Coronary artery (tissue), 2 donors: ENCODE measurements at regions not wholly inside any gene's neighbourhood (a gene's known extent, or its start where the extent isn't known, plus 50 kb on each side); places are given as distances from the start of the nearest gene placed in this dataset.
"Not testable (repeated sequence)": the region's sequence is repeated elsewhere in the genome, so short reads cannot be mapped to it uniquely, and the experiment has no call there.

ENCODE experiments used
- DNase-seq: peaks from one replicate; pipeline ENCODE4 v3.0.0-alpha.2; 2017; ENCODE audit warnings: low spot score
- H3K27ac ChIP-seq, 2 donors: fragments of 200-600 bp; sonication (generic); one replicate each; pipeline ENCODE4 v1.5.1; 2016 to 2019
- H3K4me3 ChIP-seq: fragments of 200-600 bp; sonication (generic); 2 replicates; pipeline ENCODE4 v1.5.1; 2016; ENCODE audit warnings: mild to moderate bottlenecking, moderate library complexity
- TF ChIP-seq, protein P1 (sequence below): fragments of 200-600 bp; sonication (generic); IDR thresholded peaks from one replicate; pipeline ENCODE4 v1.5.1; 2019; ENCODE audit warnings: antibody characterized with exemption

DNA sequence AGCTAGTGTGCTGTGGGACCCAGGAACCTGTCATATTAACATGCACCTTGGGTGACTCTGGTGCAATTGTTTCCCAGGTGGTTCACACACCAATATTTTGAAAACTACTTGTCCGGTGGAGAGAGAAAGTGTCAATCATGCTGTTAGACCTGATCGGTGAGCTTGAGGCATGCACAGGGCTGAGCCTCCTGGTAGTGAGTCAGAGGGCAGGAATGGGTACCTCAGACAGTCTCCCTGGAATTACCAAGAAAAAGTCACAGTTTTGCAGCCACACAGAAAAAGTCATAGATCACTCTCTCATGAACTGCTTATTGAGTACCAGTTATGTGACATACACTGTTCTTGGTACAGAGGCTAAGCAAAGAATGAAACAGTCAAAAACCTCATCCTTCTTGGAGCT, 140.1 kb upstream of the NFIA start:
- H3K27ac ChIP-seq = no peak overlapping the region
- DNase-seq = no peak
- TF ChIP-seq, protein P1, sequence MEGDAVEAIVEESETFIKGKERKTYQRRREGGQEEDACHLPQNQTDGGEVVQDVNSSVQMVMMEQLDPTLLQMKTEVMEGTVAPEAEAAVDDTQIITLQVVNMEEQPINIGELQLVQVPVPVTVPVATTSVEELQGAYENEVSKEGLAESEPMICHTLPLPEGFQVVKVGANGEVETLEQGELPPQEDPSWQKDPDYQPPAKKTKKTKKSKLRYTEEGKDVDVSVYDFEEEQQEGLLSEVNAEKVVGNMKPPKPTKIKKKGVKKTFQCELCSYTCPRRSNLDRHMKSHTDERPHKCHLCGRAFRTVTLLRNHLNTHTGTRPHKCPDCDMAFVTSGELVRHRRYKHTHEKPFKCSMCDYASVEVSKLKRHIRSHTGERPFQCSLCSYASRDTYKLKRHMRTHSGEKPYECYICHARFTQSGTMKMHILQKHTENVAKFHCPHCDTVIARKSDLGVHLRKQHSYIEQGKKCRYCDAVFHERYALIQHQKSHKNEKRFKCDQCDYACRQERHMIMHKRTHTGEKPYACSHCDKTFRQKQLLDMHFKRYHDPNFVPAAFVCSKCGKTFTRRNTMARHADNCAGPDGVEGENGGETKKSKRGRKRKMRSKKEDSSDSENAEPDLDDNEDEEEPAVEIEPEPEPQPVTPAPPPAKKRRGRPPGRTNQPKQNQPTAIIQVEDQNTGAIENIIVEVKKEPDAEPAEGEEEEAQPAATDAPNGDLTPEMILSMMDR = no peak
- H3K4me3 ChIP-seq = no peak overlapping the region

DNA sequence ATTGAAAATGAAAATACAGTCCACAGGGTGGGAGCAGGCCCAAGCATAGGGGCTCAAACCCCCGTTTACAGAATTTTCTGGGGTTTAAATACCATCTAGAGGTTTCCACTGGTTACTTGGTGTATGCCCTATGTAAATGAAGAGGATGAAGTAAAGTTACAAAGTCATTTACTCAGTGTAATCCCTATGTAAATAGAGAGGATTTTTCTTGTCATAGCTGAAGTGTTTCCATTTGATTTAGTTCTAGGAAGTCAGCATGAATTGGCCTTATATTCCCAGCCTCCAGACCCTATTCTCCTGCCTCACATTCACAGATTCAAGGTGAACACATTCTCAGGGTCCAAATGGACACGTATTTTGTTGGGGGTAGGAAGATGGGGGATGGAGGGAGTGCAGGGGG, 141.7 kb upstream of the NFIA start:
- not testable (repeated sequence) for DNase-seq, H3K4me3 ChIP-seq, H3K27ac ChIP-seq

GRCh38 chr1:60937720-60938119, 144.6 kb upstream of the NFIA start:
- Histone ChIP-seq H3K4me3 (no peak overlapping the region), H3K27ac (no peak overlapping the region)
- no peak for DNase-seq
- TF ChIP-seq, protein P1 = no peak

DNA sequence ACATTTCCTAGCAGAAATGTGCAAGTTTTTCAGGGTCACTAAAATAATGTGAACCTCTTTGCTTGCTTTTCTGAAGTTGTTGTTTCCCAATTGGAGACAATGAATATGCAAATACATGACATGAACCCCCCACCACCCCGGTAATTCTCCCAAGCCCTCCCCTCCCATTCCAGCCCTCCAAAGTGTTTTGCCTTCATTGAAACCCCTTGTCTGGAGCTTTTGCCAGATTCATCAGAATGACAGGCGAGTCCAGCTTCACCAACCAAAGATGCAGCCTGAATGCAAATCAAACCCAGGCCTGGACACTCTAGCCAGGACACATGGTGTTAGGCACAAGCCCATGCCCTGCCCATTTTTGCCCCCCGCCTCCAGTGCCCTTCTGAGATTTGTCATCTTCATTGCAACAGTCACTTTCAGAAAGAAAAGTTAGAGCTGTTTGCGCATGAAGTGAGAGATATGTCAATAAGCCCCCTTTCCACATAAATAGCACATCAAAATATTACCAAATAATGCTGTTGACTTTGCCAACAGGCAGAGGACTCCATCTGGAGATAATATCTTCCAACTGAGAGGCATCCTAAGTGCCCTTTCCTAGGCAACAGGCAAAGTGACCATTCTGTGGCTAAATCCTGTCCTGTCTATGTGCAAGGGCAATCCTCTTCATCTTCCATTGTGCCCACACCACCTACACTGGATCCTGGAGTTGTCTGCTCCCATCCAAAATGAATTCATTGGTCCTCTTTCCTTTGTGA, 145.6 kb upstream of the NFIA start:
- TF ChIP-seq, protein P1 = no peak
- H3K27ac ChIP-seq = no peak overlapping the region
- no peak overlapping the region for H3K4me3 ChIP-seq
- no peak for DNase-seq

- no peak overlapping the region for H3K27ac ChIP-seq
- no peak for DNase-seq
- H3K4me3 ChIP-seq = no peak overlapping the region
- TF ChIP-seq, protein P1 = no peak
Observed at GRCh38 chr1:60936163-60936562, 146.2 kb upstream of the NFIA start.

DNA sequence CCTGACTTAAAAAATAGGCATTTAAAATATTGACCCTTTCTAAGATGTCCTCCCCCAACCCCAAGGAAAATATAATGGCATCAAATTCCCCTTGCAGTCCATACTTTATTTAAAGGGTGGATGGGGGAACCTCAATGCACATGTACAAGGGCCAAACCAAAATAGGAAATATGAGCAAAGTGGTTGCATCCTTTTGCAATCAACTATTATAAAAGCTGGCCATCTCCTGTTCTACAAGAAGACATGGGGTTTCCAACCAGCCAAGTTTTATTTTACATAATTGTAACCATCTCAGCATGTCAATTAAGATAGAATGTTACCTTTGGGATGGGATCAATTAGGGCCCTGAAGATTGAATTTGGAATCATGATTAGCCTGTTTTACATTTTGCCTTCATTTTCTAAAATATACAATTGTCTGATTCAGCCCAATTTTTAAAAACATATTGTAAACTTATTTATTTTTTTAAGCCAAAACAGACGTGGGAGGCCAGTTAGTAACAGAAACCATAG, 146.7 kb upstream of the NFIA start:
- H3K27ac ChIP-seq = no peak overlapping the region
- DNase-seq = no peak
- TF ChIP-seq, protein P1 = no peak
- H3K4me3 ChIP-seq = no peak overlapping the region

DNA sequence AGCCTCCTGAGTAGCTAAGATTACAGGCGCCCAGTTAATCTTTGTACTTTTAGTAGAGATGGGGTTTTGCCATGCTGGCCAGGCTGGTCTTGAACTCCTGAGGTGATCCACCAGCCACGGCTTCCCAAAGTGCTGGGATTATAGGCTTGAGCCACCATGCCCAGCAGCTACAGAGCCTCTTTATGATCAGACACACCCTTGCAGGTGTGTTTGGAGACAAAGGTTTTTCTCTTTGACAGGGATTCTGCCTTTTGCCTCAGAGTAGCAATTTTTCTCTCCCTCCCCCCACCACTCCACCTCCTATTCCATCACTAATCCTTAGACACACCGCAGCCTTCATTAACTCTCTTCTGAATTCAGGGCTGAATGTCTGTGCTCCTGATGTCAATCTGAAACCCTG, 152.2 kb upstream of the NFIA start:
- H3K27ac ChIP-seq = no peak overlapping the region
- DNase-seq = no peak
- H3K4me3 ChIP-seq = no peak overlapping the region
- TF ChIP-seq, protein P1 = no peak
